SH-SY5Y (cell line): ENCODE measurements at regions not wholly inside any gene's neighbourhood (a gene's known extent, or its start where the extent isn't known, plus 50 kb on each side); places are given as distances from the start of the nearest gene placed in this dataset.

Experiments
- GATA2 ChIP-seq: IDR thresholded peaks from 2 replicates; pipeline ENCODE4 v1.6.1; 2011; ENCODE audit warnings: mild to moderate bottlenecking, low read depth, low read length
- GATA3 ChIP-seq: IDR thresholded peaks from 2 replicates; pipeline ENCODE4 v1.6.1; 2011; ENCODE audit warnings: low read depth, mild to moderate bottlenecking, low read length, moderate library complexity

DNA sequence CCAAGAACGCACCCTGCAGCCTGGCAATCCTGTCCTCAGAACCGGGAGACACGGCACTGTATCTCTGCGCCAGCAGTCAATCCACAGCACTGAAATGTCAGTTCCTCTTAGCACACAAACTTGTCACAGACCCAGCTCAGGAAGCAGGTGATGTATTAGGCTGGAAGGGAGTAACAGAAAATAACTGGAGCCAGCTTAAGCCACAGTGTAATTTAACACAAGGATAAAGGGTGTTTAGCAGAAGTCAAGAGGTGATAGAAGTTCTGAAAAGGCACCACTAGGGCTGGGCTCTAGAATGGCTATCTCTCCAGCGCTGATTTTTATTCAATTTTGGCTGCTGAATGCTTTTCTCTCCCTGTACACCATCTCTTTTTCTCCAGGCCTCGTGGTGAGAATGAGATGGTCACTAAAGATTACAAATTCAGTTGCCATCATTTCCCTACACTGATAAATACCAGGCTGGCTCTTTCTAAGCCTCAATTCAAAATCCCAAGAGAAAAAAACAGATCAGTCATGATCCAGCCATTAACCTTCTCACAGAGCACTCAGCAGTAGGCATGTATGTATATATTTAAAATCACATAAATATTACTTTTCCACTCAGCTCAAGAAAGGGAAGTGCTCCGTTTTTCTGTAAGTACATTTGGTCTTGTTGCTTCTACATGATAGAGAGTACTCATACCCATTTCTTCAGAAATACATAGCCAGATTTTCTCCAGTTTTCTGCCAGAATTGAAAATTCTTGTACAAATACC is 102.7 kb upstream of the PRSS1 start:
- TF ChIP-seq GATA2 (peak; percentile 94), GATA3 (peak; percentile 77)
